Lower leg skin (tissue), 4 donors: ENCODE measurements at regions not wholly inside any gene's neighbourhood (a gene's known extent, or its start where the extent isn't known, plus 50 kb on each side); places are given as distances from the start of the nearest gene placed in this dataset.

Experiments used
- DNase-seq, 2 donors: peaks; one replicate each; pipeline ENCODE4 v3.0.0-alpha.2; 2019; ENCODE audit warnings: low spot score in 2 of 2
- H3K4me3 ChIP-seq: fragments of 200-600 bp; sonication (generic); 2 replicates; pipeline ENCODE4 v1.5.1; 2017; ENCODE audit warnings: mild to moderate bottlenecking, low read depth; ENCODE audit not compliant: poor library complexity, severe bottlenecking
- CTCF ChIP-seq, 3 donors: fragments of 450-650 bp; IDR thresholded peaks; one replicate each; pipeline ENCODE4 v1.5.1; 2016; ENCODE audit warnings: antibody characterized with exemption in 3 of 3, mild to moderate bottlenecking in 3 of 3, moderate library complexity in 2 of 3
- POLR2A ChIP-seq, 2 donors: fragments of 450-650 bp; IDR thresholded peaks; one replicate each; pipeline ENCODE4 v1.6.1; 2016 to 2017; ENCODE audit warnings: antibody characterized with exemption in 2 of 2, mild to moderate bottlenecking in 1 of 2, moderate library complexity in 1 of 2
- WGBS, 2 donors: methylation state at CpG; one replicate each; pipeline ENCODE4 v1.1.5; 2018; 5-methylcytosine and 5-hydroxymethylcytosine counted together
- intact Hi-C: fragments of 100-400 bp; cut with DNase I; formaldehyde crosslinking; loops from one replicate; pipeline ENCODE4 v1.15.0; 2023; ENCODE audit warnings: low total_unique reads

GRCh38 chr17:62913991-62914570, 52.0 kb upstream of the TANC2 start:
- 76 to 80% methylated on average over 3 of the region's 3 CpGs for WGBS, 2 donors
- intact Hi-C loops: no loop called here

GRCh38 chr17:62912363-62912762, 53.7 kb upstream of the TANC2 start:
- 94 to 97% methylated on average over 4 of the region's 4 CpGs for WGBS, 2 donors
- H3K4me3 ChIP-seq: no peak overlapping the region
- intact Hi-C loops: no loop called here
- no peak for TF ChIP-seq CTCF (IDR thresholded peaks at IDR 0.05)
- no peak for DNase-seq

More at GRCh38 chr17:62913991-62914570, 52.0 kb upstream of the TANC2 start:
- no peak for DNase-seq
- TF ChIP-seq POLR2A (IDR thresholded peaks at IDR 0.05) (no peak), CTCF (IDR thresholded peaks at IDR 0.05) (no peak)
- H3K4me3 ChIP-seq: no peak overlapping the region

GRCh38 chr17:62911114-62911513, 54.9 kb upstream of the TANC2 start:
- 25 to 34% methylated on average over 3 of the region's 3 CpGs for WGBS, 2 donors
- no peak overlapping the region for H3K4me3 ChIP-seq
- DNase-seq: no peak
- TF ChIP-seq POLR2A (IDR thresholded peaks at IDR 0.05): no peak
- TF ChIP-seq CTCF (IDR thresholded peaks at IDR 0.05): no peak
- intact Hi-C loops: no loop called here

- intact Hi-C loops: no loop called here
- no peak overlapping the region for H3K4me3 ChIP-seq
- WGBS, 2 donors: 64 to 68% methylated on average over 4 of the region's 4 CpGs
- no peak for DNase-seq
- no peak for TF ChIP-seq POLR2A (IDR thresholded peaks at IDR 0.05)
- TF ChIP-seq CTCF (IDR thresholded peaks at IDR 0.05): no peak
These were observed 55.8 kb upstream of the TANC2 start for GRCh38 chr17:62910277-62910676.

- no peak for TF ChIP-seq CTCF (IDR thresholded peaks at IDR 0.05)
- no peak for TF ChIP-seq POLR2A (IDR thresholded peaks at IDR 0.05)
- no peak for DNase-seq
- intact Hi-C loops: no loop called here
- H3K4me3 ChIP-seq: no peak overlapping the region
- 76 to 82% methylated on average over 4 of the region's 4 CpGs for WGBS, 2 donors
These were observed 58.1 kb upstream of the TANC2 start for GRCh38 chr17:62907961-62908360.

GRCh38 chr17:62906881-62907280, 59.2 kb upstream of the TANC2 start:
- no peak for DNase-seq
- no peak overlapping the region for H3K4me3 ChIP-seq
- intact Hi-C loops: no loop called here
- no peak for TF ChIP-seq CTCF (IDR thresholded peaks at IDR 0.05)
- TF ChIP-seq POLR2A (IDR thresholded peaks at IDR 0.05): no peak
